ENCODE measurements at regions not wholly inside any gene's neighbourhood (a gene's known extent, or its start where the extent isn't known, plus 50 kb on each side); places are given as distances from the start of the nearest gene placed in this dataset.

DNA sequence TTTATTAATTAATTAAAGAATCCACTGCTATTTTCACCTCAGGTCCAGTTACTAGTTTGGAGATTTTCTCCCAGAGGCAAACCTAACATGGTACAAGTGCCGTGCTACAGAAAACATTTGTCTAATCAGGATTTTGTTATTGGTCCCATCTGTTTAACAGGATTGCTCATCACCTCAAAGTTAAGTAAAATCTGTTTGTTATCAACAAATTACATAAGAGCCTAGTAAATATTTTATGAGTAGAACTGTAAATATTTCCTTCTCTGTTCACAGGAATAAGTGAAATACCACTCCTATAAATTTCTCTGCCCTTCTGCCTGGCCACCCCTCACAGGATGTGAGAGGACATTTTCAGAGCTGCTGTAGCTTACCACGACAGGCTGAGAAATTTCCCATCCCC, 200.2 kb downstream of the RAD51AP2 start:
- ChIA-PET POLR2A (no interaction called here), CTCF (no interaction called here)
- peaks cover 0 to 5% of the 10 kb centered on the region in 2 experiments for H3K9me3 ChIP-seq (ENCODE audit: control insufficient read depth in 1 of 2, insufficient read depth in 1 of 2, low read length in 2 of 2)
- Mint-ChIP-seq H3K4me3 (no peak overlapping the region), H3K9me3 (no peaks in the 10 kb centered on the region), H3K27me3 (no peaks in the 10 kb centered on the region), H3K4me1 (ENCODE audit: low read depth) (no peaks in the 10 kb centered on the region), H3K36me3 (ENCODE audit: low read depth) (no peaks in the 10 kb centered on the region), H3K27ac (no peak overlapping the region)
- no peaks in the 10 kb centered on the region for H3K27me3 ChIP-seq (ENCODE audit: control insufficient read depth in 1 of 2, insufficient read depth in 2 of 2, low read length in 2 of 2)
- no peak overlapping the region for H3K27ac ChIP-seq (ENCODE audit: low read depth in 1 of 2, low read length in 2 of 2)
- H3K36me3 ChIP-seq (ENCODE audit: insufficient read depth, low read length) = no peaks in the 10 kb centered on the region
- H3K4me3 ChIP-seq (ENCODE audit: low read length) = no peak overlapping the region
- intact Hi-C loops (cut with DNase I, micrococcal nuclease) = no loop called here
- ATAC-seq (ENCODE audit: poor library complexity) (no peak), DNase-seq (no peak)
- no peaks in the 10 kb centered on the region for H3K4me1 ChIP-seq (ENCODE audit: insufficient read depth, low read length)
- TF ChIP-seq, protein P1, sequence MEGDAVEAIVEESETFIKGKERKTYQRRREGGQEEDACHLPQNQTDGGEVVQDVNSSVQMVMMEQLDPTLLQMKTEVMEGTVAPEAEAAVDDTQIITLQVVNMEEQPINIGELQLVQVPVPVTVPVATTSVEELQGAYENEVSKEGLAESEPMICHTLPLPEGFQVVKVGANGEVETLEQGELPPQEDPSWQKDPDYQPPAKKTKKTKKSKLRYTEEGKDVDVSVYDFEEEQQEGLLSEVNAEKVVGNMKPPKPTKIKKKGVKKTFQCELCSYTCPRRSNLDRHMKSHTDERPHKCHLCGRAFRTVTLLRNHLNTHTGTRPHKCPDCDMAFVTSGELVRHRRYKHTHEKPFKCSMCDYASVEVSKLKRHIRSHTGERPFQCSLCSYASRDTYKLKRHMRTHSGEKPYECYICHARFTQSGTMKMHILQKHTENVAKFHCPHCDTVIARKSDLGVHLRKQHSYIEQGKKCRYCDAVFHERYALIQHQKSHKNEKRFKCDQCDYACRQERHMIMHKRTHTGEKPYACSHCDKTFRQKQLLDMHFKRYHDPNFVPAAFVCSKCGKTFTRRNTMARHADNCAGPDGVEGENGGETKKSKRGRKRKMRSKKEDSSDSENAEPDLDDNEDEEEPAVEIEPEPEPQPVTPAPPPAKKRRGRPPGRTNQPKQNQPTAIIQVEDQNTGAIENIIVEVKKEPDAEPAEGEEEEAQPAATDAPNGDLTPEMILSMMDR (IDR thresholded peaks at IDR 0.05) = no peak

DNA sequence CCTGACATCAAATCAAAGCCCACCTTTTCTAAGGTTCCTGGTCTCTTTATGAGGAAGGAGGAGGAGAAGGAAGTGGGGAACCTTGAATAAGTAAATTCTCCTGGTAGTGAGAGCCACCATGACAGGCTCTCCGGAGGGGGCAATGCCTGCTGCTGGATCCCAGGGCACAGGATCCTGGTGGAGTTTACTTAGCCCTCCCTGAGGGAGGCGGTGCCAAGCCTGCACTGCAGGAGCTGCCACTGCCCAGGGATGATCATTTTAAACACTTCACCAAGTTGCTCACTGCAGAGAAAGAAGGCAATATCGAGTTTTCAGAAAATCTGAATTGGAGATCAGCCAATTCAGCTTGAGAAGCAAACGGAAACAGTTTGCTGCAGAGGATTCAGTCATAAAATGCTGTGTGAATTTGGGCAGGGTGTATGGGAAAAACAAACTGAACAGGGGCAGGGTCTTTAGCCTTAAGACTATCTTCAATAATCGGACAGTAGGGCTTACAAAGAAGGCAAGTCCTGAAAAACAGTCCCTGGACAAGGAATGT, 200.7 kb downstream of the RAD51AP2 start:
- no peaks in the 10 kb centered on the region for H3K36me3 ChIP-seq (ENCODE audit: insufficient read depth, low read length)
- ATAC-seq (ENCODE audit: poor library complexity) (no peak), DNase-seq (no peak)
- intact Hi-C loops (cut with DNase I, micrococcal nuclease) = no loop called here
- Mint-ChIP-seq H3K36me3 (ENCODE audit: low read depth) (no peaks in the 10 kb centered on the region), H3K9me3 (no peaks in the 10 kb centered on the region), H3K27me3 (no peaks in the 10 kb centered on the region), H3K4me1 (ENCODE audit: low read depth) (no peaks in the 10 kb centered on the region), H3K4me3 (no peak overlapping the region), H3K27ac (no peak overlapping the region)
- no peak overlapping the region for H3K4me3 ChIP-seq (ENCODE audit: low read length)
- TF ChIP-seq, protein P1 (IDR thresholded peaks at IDR 0.05) = no peak
- no peaks in the 10 kb centered on the region for H3K27me3 ChIP-seq (ENCODE audit: control insufficient read depth in 1 of 2, insufficient read depth in 2 of 2, low read length in 2 of 2)
- CTCF ChIA-PET = no interaction called here
- no peak overlapping the region for H3K27ac ChIP-seq (ENCODE audit: low read depth in 1 of 2, low read length in 2 of 2)
- H3K4me1 ChIP-seq (ENCODE audit: insufficient read depth, low read length) = no peaks in the 10 kb centered on the region
- H3K9me3 ChIP-seq (ENCODE audit: control insufficient read depth in 1 of 2, insufficient read depth in 1 of 2, low read length in 2 of 2) = peaks cover 0 to 5% of the 10 kb centered on the region in 2 experiments
- POLR2A ChIA-PET = no interaction called here

GRCh38 chr2:17313261-17313660, 205.0 kb downstream of the RAD51AP2 start:
- DNase-seq = no peak
- POLR2A ChIA-PET = no interaction called here
- Histone ChIP-seq H3K36me3 (ENCODE audit: insufficient read depth, low read length) (no peaks in the 10 kb centered on the region), H3K27ac (ENCODE audit: low read depth in 1 of 2, low read length in 2 of 2) (no peak overlapping the region), H3K4me1 (ENCODE audit: insufficient read depth, low read length) (no peaks in the 10 kb centered on the region), H3K27me3 (ENCODE audit: control insufficient read depth in 1 of 2, insufficient read depth in 2 of 2, low read length in 2 of 2) (no peaks in the 10 kb centered on the region), H3K9me3 (ENCODE audit: control insufficient read depth in 1 of 2, insufficient read depth in 1 of 2, low read length in 2 of 2) (peaks cover 0 to 5% of the 10 kb centered on the region in 2 experiments), H3K4me3 (ENCODE audit: low read length) (no peak overlapping the region)
- no peaks in the 10 kb centered on the region for H3K36me3 Mint-ChIP-seq (ENCODE audit: low read depth)
- H3K4me1 Mint-ChIP-seq (ENCODE audit: low read depth) = no peaks in the 10 kb centered on the region
- ATAC-seq (ENCODE audit: poor library complexity) = no peak
- no peak overlapping the region for H3K27ac Mint-ChIP-seq
- TF ChIP-seq, protein P1 (IDR thresholded peaks at IDR 0.05) = no peak
- peaks cover 8% of the 10 kb centered on the region for H3K27me3 Mint-ChIP-seq
- intact Hi-C loops (cut with DNase I, micrococcal nuclease) = no loop called here
- H3K9me3 Mint-ChIP-seq = no peaks in the 10 kb centered on the region
- H3K4me3 Mint-ChIP-seq = no peak overlapping the region
- CTCF ChIA-PET = no interaction called here
